ENCODE measurements at regions not wholly inside any gene's neighbourhood (a gene's known extent, or its start where the extent isn't known, plus 50 kb on each side); places are given as distances from the start of the nearest gene placed in this dataset.

DNA sequence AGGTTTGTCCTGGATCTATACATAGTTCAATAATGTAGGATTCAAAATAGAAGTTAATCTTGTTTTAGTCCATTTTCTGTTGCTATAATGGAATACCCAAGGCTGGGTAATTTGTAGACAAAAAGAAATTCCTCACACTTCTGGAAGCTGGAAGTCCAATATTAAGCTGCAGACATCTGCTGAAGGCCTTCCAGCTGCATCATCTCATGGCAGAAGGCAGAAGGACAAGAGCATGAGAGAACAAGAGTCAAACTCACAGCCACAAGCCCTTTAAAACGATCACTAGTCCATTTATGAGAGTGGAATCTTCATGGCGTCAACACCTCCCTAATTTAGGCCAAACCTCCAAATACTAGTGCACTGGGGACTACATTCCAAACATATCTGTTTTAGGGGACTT is 669.3 kb downstream of the ROBO2 start:
- TF ChIP-seq, protein P1, sequence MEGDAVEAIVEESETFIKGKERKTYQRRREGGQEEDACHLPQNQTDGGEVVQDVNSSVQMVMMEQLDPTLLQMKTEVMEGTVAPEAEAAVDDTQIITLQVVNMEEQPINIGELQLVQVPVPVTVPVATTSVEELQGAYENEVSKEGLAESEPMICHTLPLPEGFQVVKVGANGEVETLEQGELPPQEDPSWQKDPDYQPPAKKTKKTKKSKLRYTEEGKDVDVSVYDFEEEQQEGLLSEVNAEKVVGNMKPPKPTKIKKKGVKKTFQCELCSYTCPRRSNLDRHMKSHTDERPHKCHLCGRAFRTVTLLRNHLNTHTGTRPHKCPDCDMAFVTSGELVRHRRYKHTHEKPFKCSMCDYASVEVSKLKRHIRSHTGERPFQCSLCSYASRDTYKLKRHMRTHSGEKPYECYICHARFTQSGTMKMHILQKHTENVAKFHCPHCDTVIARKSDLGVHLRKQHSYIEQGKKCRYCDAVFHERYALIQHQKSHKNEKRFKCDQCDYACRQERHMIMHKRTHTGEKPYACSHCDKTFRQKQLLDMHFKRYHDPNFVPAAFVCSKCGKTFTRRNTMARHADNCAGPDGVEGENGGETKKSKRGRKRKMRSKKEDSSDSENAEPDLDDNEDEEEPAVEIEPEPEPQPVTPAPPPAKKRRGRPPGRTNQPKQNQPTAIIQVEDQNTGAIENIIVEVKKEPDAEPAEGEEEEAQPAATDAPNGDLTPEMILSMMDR (IDR thresholded peaks at IDR 0.05), result no peak
- TF ChIP-seq POLR2A (IDR thresholded peaks at IDR 0.05) (no peak), POLR2AphosphoS5 (IDR thresholded peaks at IDR 0.05) (no peak)

Data from transverse colon (tissue), 4 donors.